B cell (primary cell): ENCODE measurements at regions not wholly inside any gene's neighbourhood (a gene's known extent, or its start where the extent isn't known, plus 50 kb on each side); places are given as distances from the start of the nearest gene placed in this dataset.

Experiments used
- ATAC-seq: fragments of 200-7000 bp; cut with Tn5 transposase; one replicate; pipeline ENCODE4 v1.10.0; 2021; ENCODE audit warnings: low read depth, mild to moderate bottlenecking, moderate number of reproducible peaks, moderate library complexity
- CTCF ChIA-PET: fragments of 350-600 bp; sonication (Branson Sonifier 250); formaldehyde crosslinking; loops from one replicate; lab custom pipeline; 2021; ENCODE audit warnings: antibody characterized with exemption, inconsistent platforms; lab: Charles Lee
- POLR2A ChIA-PET: fragments of 350-600 bp; sonication (Branson Sonifier 250); formaldehyde crosslinking; loops from one replicate; lab custom pipeline; 2021; ENCODE audit warnings: antibody characterized with exemption; lab: Charles Lee
- DNase-seq: peaks from one replicate; pipeline ENCODE4 v3.0.0; 2013
- H2AFZ ChIP-seq: 2 replicates; pipeline ENCODE4 v1.6.1; 2012; ENCODE audit warnings: mild to moderate bottlenecking, low read depth, low read length; ENCODE audit not compliant: insufficient read depth, poor library complexity, severe bottlenecking
- H3K27ac ChIP-seq, 2 donors: 1 replicate in 1 of 2; 2 replicates in 1 of 2; pipeline ENCODE4 v1.5.1; 2012 to 2013; ENCODE audit warnings: low read length in 2 of 2, mild to moderate bottlenecking in 2 of 2, moderate library complexity in 1 of 2
- H3K27me3 ChIP-seq, 4 experiments: fragments of 200-600 bp in 1 of 4; sonication (generic) in 1 of 4; replicated peaks in 1 of 4; 1 replicate in 2 of 4; 2 replicates in 2 of 4; pipeline versions ENCODE4 v1.6.1 to v1.7.0; 2013 to 2016; ENCODE audit warnings: low read length in 3 of 4, mild to moderate bottlenecking in 2 of 4, mixed read lengths in 1 of 4, moderate library complexity in 1 of 4; ENCODE audit not compliant: insufficient read depth in 4 of 4, control insufficient read depth in 3 of 4; ENCODE audit errors: control extremely low read depth in 1 of 4
- H3K36me3 ChIP-seq, 2 experiments: replicated peaks in 1 of 2; 1 replicate in 1 of 2; 2 replicates in 1 of 2; pipeline versions ENCODE4 v1.6.1 to v1.7.1; 2013; ENCODE audit warnings: low read length in 1 of 2; ENCODE audit not compliant: insufficient read depth in 2 of 2, control insufficient read depth in 1 of 2; ENCODE audit errors: control extremely low read depth in 1 of 2, extremely low read depth in 1 of 2
- H3K4me1 ChIP-seq, 2 donors: fragments of 200-600 bp in 1 of 2; sonication (generic) in 1 of 2; 1 replicate in 1 of 2; 2 replicates in 1 of 2; pipeline versions ENCODE4 v1.5.1 to v1.6.1; 2013 to 2017; ENCODE audit warnings: low read length in 2 of 2; ENCODE audit not compliant: control insufficient read depth in 2 of 2, insufficient read depth in 2 of 2
- H3K4me2 ChIP-seq: replicated peaks from 2 replicates; pipeline ENCODE3; 2012; ENCODE audit warnings: mild to moderate bottlenecking, low read depth, low read length; ENCODE audit not compliant: poor library complexity, severe bottlenecking
- H3K4me3 ChIP-seq, 5 experiments: fragments of 200-600 bp in 1 of 5; sonication (generic) in 1 of 5; 1 replicate in 3 of 5; 2 replicates in 2 of 5; pipeline versions ENCODE4 v1.5.1 to v1.7.0; 2011 to 2016; ENCODE audit warnings: low read length in 4 of 5, mild to moderate bottlenecking in 4 of 5, low read depth in 2 of 5, control low read depth in 1 of 5, moderate library complexity in 1 of 5; ENCODE audit not compliant: insufficient read depth in 1 of 5; ENCODE audit errors: control extremely low read depth in 1 of 5, extremely low read depth in 1 of 5
- H3K79me2 ChIP-seq: fragments of 200-600 bp; sonication (generic); one replicate; pipeline ENCODE4 v1.6.0; 2016; ENCODE audit warnings: low read length; ENCODE audit not compliant: control insufficient read depth, insufficient read depth
- H3K9ac ChIP-seq: fragments of 200-600 bp; sonication (generic); 2 replicates; pipeline ENCODE4 v1.6.1; 2017; ENCODE audit warnings: mild to moderate bottlenecking, low read length, moderate library complexity
- H3K9me3 ChIP-seq, 3 donors: one replicate each; pipeline versions ENCODE4 v1.6.1 to v1.7.1; 2013; ENCODE audit warnings: low read length in 2 of 3; ENCODE audit not compliant: control insufficient read depth in 2 of 3, insufficient read depth in 1 of 3; ENCODE audit errors: control extremely low read depth in 1 of 3
- H4K20me1 ChIP-seq: 2 replicates; pipeline ENCODE4 v1.6.0; 2012; ENCODE audit warnings: mild to moderate bottlenecking, low read length; ENCODE audit not compliant: insufficient read depth, control insufficient read depth, poor library complexity, severe bottlenecking
- H3K27ac Mint-ChIP-seq: one replicate; pipeline ENCODE4 v1.8.0; 2021; ENCODE audit warnings: mixed read lengths
- H3K27me3 Mint-ChIP-seq: one replicate; pipeline ENCODE4 v1.8.0; 2021; ENCODE audit warnings: mixed read lengths
- H3K4me1 Mint-ChIP-seq: one replicate; pipeline ENCODE4 v1.8.0; 2021; ENCODE audit warnings: mixed read lengths
- H3K4me3 Mint-ChIP-seq: one replicate; pipeline ENCODE4 v1.8.0; 2021; ENCODE audit warnings: mixed read lengths
- H3K9me3 Mint-ChIP-seq: one replicate; pipeline ENCODE4 v1.8.0; 2022; ENCODE audit warnings: mixed read lengths; ENCODE audit not compliant: insufficient read depth
- CTCF ChIP-seq: fragments of 200-600 bp; IDR thresholded peaks from one replicate; pipeline ENCODE4 v1.8.0; 2022; ENCODE audit warnings: antibody characterized with exemption, mild to moderate bottlenecking
- EZH2 ChIP-seq: IDR thresholded peaks from 2 replicates; pipeline ENCODE4 v1.6.1; 2012; ENCODE audit warnings: borderline replicate concordance, low read depth, mild to moderate bottlenecking, moderate library complexity, low read length; ENCODE audit not compliant: insufficient read depth, poor library complexity, severe bottlenecking
- WGBS: methylation state at CpG from one replicate; pipeline ENCODE4 v1.1.5; 2013; ENCODE audit warnings: missing lambda C conversion rate; ENCODE audit not compliant: insufficient coverage; 5-methylcytosine and 5-hydroxymethylcytosine counted together
- intact Hi-C: fragments of 100-400 bp; cut with micrococcal nuclease; formaldehyde crosslinking; loops from one replicate; pipeline ENCODE4 v1.10.0; 2022

- CTCF ChIA-PET = no interaction called here
- intact Hi-C loops = no loop called here
Measured at GRCh38 chr6:77133031-77133430, 330.3 kb downstream of the HTR1B start.

GRCh38 chr6:77131426-77131825, 331.9 kb downstream of the HTR1B start:
- Histone ChIP-seq H3K4me1 (no peaks in the 10 kb centered on the region), H3K27ac (no peak overlapping the region), H4K20me1 (no peaks in the 10 kb centered on the region), H2AFZ (no peak overlapping the region), H3K9ac (no peak overlapping the region), H3K9me3 (no peaks in the 10 kb centered on the region), H3K4me3 (no peak overlapping the region), H3K27me3 (no peaks in the 10 kb centered on the region), H3K4me2 (no peak overlapping the region), H3K36me3 (no peaks in the 10 kb centered on the region), H3K79me2 (no peaks in the 10 kb centered on the region)
- no peak for ATAC-seq
- CTCF ChIA-PET = no interaction called here
- Mint-ChIP-seq H3K4me3 (no peak overlapping the region), H3K4me1 (no peaks in the 10 kb centered on the region), H3K27me3 (no peaks in the 10 kb centered on the region), H3K9me3 (peaks cover 3% of the 10 kb centered on the region), H3K27ac (no peak overlapping the region)
- POLR2A ChIA-PET = no interaction called here
- no peak for DNase-seq
- TF ChIP-seq CTCF = no peak
- no peak for TF ChIP-seq EZH2
- WGBS = no CpG with 5 or more reads among the region's 4 CpGs
- intact Hi-C loops = no loop called here

More at GRCh38 chr6:77133031-77133430, 330.3 kb downstream of the HTR1B start:
- ATAC-seq (no peak), DNase-seq (no peak)
- no peak overlapping the region for H2AFZ ChIP-seq
- POLR2A ChIA-PET = no interaction called here
- Mint-ChIP-seq H3K4me3 (no peak overlapping the region), H3K9me3 (peaks cover 3% of the 10 kb centered on the region), H3K4me1 (no peaks in the 10 kb centered on the region), H3K27me3 (no peaks in the 10 kb centered on the region), H3K27ac (no peak overlapping the region)
- no peaks in the 10 kb centered on the region for H3K79me2 ChIP-seq
- no peak overlapping the region for H3K4me3 ChIP-seq
- no peak overlapping the region for H3K9ac ChIP-seq
- 86% methylated on average over 2 of the region's 5 CpGs for WGBS
- no peaks in the 10 kb centered on the region for H4K20me1 ChIP-seq
- H3K9me3 ChIP-seq = no peaks in the 10 kb centered on the region
- no peaks in the 10 kb centered on the region for H3K27me3 ChIP-seq
- H3K27ac ChIP-seq = no peak overlapping the region
- no peak overlapping the region for H3K4me2 ChIP-seq
- TF ChIP-seq CTCF = no peak
- no peak for TF ChIP-seq EZH2
- no peaks in the 10 kb centered on the region for H3K36me3 ChIP-seq
- no peaks in the 10 kb centered on the region for H3K4me1 ChIP-seq
